LNCAP (cell line): ENCODE measurements at regions not wholly inside any gene's neighbourhood (a gene's known extent, or its start where the extent isn't known, plus 50 kb on each side); places are given as distances from the start of the nearest gene placed in this dataset.

Experiments
- CTCF ChIP-seq: fragments of 450-650 bp; IDR thresholded peaks from 2 replicates; pipeline ENCODE4 v1.5.1; 2017; ENCODE audit warnings: mild to moderate bottlenecking

GRCh38 chr12:92381856-92382255, 236.2 kb upstream of the BTG1 start:
- no peak for TF ChIP-seq CTCF

GRCh38 chr12:92378682-92379479, 233.2 kb upstream of the BTG1 start:
- no peak for TF ChIP-seq CTCF

GRCh38 chr12:92370828-92371227, 225.2 kb upstream of the BTG1 start:
- TF ChIP-seq CTCF = no peak

- TF ChIP-seq CTCF = no peak
Observed at GRCh38 chr12:92369636-92370035, 224.0 kb upstream of the BTG1 start.

- TF ChIP-seq CTCF = no peak
Observed at GRCh38 chr12:92369056-92369455, 223.4 kb upstream of the BTG1 start.

- TF ChIP-seq CTCF = no peak
Observed at GRCh38 chr12:92365836-92366235, 220.2 kb upstream of the BTG1 start.

- TF ChIP-seq CTCF = no peak
Observed at GRCh38 chr12:92365333-92365732, 219.7 kb upstream of the BTG1 start.
